ACHN (cell line): ENCODE measurements at regions not wholly inside any gene's neighbourhood (a gene's known extent, or its start where the extent isn't known, plus 50 kb on each side); places are given as distances from the start of the nearest gene placed in this dataset.
"Not testable (repeated sequence)": the region's sequence is repeated elsewhere in the genome, so short reads cannot be mapped to it uniquely, and the experiment has no call there.

Source experiments
- DNase-seq: peaks from one replicate; pipeline ENCODE4 v3.0.0-alpha.2; 2015
- in situ Hi-C: cut with HindIII; loops from 2 replicates; pipeline ENCODE4 v1.10.0; 2017; ENCODE audit warnings: low sequenced_read_pairs, low pct_ligation_motif_present, low pct_unique_long_range_greater_than_20kb

DNA sequence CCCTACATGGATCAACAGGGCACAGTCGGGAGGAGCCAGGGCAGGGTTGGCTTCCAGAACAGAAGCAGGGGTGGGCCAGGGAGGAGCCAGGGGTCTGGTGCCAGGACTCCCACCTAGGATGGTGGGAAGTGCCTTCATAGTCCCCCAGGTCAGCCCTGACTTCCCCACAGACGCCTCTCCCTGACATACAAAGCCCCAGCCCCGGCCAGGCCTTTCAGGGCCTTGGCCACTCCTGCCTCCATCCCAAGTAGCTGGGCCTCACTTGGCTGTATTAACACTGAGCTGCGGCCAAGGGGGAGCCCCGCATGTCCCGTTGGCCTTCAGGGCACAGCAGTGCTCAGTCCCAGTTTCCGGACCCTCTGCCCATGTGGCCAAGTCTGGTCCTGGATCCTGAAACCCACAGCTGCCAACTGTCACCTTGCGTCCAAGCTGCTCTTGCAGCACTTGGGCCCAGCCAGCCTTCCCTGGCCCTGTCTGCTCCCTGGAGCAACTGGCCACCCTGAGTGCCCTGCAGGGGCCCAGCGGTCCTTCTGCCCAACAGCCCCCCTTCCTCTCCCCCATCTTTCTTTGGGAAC, 627.8 kb downstream of the MATN1 start:
- no peak for DNase-seq
- in situ Hi-C loops: no loop called here

DNA sequence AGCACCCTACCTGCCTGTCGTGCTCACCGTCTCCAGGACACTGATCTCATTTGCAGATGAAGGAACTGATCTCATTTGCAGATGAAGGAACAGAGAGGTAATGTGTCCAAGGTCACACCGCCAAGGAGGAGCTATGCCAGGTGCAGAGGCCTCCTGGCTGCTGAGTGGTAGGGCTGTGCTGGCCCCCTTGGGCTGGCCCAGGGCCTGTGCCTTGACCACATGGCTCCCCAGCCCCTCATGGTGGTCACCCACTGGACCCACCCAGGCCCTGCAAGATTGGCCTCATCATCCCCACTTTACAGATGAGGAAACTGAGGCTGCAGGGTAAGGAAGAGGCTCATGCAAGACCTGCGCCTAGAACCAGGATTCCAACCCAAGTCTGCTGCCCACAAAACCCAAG, 628.3 kb downstream of the MATN1 start:
- no peak for DNase-seq
- in situ Hi-C loops: no loop called here

DNA sequence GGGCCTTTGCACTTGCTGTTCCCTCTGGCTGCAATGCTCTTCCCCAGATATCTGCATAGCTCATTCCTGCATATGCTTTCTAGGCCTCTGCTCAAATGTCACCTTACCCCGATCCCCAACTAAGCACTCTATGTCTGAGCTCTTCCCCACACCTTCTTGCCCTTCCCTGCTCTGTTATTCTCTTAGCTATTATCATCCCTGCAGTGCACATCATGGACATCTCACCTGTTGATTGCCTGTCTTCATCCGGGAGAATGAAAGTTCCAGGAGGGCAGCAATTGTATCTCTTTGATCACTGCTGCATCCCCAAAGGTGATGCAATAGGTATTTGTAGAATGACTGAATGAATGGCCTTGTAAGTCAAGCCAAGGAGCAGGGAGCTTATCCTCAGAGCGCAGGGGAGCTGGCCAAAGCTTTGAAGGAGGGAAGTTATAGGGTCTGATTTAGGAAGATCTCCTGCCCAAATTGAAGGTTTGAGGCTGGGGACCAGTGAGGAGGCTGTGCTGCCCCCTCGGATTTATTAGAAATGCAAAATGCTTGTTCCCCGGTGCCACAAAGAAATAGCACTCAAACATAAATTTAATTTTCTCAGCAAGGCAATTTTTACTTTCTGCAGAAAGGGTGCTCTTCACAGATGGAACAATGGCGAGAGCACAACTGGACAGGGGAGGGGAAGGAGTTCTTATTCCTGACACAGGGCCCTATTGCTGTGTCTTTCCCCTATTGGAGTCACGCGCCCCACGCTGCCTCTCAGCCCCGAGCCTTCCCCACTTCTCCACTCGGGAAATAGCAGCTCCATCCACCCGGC, 631.1 kb downstream of the MATN1 start:
- no peak for DNase-seq
- in situ Hi-C loops: no loop called here

DNA sequence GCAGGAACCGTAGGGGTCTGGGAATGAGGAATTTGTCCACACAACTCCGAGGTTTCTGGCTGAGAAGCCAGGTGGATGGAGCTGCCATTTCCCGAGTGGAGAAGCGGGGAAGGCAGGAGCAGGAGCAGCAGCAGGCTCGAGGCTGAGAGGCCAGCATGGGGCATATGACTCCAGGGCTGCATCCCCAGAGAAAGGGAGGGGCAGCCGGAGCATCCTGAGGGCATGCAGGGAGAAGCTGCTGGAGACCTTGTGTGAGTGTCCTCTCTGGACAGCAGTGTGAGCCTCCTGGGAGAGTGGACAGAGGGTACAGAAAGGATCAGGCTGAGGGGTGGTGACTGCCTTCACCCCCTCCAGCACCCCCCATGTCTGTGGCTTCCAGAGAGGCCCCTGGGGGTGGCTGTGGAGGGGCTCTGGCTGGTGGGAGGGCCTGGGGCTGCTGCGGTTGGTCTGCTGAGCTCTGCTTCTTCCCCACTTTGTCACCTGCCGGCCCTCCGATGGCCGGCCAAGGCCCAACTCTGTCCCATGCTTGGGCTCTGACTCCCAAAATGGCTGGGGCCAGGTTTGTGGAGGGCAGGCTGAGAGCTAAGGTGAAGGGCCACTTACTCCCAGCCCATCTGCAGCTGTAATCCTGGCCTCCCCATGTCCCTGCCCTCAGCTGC, 633.1 kb downstream of the MATN1 start:
- DNase-seq: no peak
- in situ Hi-C loops: no loop called here

DNA sequence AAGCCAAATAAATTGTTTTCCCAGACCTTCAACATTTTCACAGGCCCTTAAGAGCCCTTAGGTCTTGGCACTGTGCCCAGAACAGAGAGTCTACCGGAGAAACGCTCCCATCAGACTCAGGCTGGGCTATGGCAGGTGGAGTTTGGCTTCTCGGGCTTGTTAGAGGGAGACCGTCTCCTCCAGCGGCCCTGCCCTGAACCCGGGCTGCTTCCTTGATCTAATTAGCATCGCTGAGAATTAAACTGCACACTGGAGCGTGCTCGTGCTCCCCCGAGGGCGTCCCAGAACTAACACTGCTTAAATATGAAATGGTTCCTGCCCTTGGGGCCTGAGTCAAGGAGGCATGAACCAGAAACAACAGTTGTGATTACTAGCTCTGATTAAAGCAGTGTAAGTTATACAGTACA, 634.4 kb downstream of the MATN1 start:
- in situ Hi-C loops: no loop called here
- no peak for DNase-seq

DNA sequence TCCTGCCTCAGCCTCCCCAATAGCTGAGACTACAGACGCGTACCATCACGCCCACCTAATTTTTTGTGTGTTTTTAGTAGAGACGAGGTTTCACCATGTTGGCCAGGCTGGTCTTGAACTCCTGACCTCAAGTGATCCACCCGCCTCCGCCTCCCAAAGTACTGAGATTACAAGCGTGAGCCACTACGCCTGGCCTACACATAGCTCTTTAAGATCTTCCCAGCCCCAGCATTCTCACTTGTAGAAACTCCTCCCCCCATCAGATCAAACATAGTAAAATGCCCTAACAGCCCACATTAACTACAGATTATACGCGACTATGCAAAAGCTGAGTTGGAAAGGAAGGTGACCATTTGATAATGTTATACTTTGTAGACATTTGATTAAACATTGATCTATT, 634.8 kb downstream of the MATN1 start:
- no peak for DNase-seq
- in situ Hi-C loops: no loop called here

DNA sequence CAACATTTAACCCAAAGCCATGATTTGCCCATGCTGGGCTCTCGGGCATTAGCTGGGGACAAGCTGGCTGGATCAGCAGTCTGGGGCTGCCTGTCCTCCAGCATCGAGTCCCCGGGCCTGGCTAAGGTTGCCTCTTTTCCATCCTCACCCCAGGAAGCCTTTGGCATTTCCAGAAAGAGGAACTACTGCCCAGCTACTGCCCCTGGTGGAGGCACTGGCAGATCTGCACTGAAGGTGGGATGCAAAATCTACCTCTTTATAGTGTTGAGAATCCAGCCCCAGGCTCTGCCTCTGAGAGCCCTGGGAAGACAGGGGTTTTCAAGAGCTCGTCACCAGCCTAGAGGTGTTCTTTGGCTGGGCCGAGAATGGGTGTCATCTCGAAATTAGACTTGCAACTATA, 635.9 kb downstream of the MATN1 start:
- peak; percentile 25 for DNase-seq
- in situ Hi-C loops: no loop called here

DNA sequence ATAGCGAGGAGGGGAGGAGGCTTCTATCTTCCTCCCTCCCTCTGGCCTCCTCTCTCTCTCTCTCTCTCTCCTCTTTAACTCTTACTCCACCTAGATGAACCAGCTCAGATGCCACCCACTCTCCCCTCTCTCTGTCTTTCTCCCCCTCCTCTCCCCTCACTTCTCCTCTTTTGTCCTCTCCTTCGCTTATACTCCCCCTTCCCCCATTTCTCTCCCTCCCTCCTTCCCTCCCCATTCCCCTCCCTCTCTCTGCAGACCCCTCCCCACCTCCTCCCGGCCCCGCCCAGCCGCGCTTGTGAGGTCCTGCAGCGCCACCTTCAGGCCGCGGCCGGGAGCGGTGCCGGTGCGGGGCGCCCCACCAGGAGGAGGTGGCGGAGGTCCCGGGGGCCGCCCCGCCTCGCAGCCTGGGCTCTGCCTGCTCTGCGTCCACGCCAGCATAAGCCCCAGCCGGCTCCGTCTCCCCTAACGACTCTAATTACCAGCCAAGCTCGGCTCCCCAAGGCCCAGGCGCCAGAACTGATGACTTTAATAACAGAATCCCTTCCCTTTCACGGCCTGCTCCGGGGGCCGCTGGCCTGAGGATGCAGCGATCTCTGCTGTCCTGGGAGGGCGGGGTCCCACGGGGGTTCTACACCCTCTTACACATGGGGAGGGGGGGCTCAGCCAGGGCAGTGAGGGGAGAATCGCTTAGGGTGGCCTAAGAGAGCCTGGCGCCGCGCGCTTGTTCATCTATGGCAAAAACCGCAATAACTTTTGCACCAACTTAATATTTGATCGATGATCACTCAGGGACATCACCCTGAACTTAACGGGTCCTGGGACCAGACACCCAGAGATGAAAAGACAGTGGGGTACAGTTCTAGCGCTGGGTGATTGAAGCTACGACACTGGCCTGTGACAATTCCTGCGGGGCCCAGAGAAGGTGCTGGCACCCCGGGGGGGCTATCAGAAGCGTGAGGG, 637.3 kb downstream of the MATN1 start:
- DNase-seq: peak; percentile 48
- in situ Hi-C loops: no loop called here

DNA sequence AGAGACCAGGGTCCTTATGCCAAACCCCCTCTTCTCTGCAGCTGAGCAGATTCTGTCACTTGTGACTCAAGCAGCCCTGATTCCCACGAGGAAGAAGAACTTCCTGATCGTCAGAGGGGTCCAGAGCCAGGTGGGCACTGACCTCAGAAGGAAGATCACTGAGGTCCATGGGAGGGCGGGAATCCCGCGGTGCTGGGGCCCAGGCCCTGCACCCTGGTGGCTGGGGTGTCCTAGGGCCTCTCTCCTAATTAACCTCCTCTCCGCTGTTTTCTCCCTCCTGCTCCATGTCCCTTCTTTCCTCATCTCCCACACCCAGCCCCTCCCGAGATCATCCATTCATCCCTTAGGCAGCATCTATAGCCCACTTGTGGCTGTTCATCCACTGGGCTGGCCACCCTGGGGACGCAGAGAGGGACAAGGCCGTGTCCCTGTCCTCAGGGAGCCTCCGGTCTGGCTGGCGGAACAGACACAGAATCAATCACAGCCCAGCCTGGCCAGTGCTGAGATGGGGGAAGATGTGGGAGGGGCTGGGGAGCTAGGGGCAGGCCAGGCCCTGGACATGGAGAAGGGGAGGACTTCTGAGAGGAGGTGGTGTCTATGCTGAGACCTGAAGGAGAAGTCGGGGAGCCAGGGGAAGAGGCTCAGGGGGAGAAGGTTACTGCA, 638.3 kb downstream of the MATN1 start:
- DNase-seq: no peak
- in situ Hi-C loops: no loop called here

DNA sequence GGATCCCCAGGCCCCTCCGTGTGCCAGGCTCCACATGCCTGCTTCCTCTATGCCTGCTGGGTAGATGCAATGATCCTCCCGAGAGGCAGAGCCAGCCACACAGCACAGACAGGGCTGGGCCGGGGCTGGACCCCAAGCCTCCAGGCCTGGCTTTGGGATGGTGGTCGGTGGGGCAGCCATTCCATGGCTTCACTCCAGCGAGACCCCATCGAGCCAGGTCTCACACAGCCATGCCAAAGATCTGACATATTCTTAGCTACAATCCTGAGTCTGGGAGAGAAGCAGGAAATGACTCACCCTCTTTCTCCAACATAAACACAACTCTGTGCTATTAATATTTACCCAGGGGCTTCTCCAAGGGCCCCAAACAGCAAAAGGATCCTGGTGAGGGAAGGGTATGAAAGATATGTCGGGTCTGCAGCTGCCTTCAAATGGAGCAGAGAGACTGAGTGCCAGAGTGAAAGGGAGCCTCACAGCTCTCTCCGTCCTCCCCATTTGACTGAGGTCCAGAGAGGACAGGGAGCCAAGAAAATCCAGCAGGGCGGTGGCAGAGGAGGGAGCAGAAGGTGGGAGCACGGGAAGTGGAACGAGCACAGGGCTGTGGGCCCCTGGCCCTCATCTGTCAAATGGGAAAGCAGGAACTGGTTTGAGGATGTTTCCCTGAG, 639.5 kb downstream of the MATN1 start:
- in situ Hi-C loops: no loop called here
- DNase-seq: peak; percentile 77

DNA sequence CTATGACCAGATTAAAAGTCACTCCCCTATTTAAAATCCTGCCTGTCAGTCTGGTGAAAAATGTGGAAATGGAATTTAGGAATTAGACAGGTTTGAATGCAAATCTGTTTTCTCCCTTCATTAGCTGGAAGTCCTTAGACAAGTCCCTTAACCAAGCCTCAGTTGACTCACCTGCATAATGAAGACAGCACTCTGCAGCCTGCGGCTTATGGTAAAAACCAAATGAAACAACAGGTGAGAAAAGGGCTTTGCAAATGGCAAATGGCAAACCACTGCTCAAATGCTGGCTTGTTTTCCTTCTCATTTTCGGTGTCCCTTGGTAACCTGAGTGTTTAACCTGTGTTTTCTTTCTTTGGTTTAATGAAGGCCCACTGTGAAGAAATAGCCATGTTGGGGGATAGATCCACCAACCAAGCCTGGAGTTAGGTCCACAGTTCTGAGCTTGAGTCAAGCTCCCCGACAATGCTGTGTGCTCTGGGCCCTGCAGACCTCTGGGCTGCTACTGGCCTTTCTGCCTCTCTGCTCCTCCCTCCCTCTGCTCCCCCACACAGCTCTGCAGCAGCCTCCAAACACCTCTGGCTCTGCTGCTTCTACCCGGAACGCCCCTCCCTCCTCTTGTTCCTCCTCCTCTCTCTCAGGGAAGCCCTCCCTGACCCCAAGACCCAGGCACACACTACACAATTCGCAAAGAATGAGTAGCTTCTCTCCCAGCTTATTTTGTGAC, 641.8 kb downstream of the MATN1 start:
- DNase-seq: no peak
- in situ Hi-C loops: no loop called here

DNA sequence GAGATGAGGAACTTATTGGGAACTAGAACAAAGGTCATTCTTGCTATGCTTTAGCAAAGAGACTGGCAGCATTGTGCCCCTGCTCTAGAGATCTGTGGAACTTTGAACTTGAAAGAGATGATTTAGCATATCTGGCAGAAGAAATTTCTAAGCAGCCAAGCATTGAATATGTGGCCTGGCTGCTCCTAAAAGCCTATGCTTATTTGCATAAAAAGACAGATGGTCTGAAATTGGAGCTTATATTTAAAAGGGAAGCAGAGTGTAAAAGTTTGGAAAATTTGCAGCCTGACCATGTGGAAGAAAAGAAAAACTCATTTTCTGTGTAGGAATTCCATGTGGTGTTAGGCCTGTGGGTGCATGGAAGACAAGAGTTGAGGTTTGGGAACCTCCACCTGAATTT, 647.5 kb downstream of the MATN1 start:
- in situ Hi-C loops, DNase-seq: not testable (repeated sequence)

DNA sequence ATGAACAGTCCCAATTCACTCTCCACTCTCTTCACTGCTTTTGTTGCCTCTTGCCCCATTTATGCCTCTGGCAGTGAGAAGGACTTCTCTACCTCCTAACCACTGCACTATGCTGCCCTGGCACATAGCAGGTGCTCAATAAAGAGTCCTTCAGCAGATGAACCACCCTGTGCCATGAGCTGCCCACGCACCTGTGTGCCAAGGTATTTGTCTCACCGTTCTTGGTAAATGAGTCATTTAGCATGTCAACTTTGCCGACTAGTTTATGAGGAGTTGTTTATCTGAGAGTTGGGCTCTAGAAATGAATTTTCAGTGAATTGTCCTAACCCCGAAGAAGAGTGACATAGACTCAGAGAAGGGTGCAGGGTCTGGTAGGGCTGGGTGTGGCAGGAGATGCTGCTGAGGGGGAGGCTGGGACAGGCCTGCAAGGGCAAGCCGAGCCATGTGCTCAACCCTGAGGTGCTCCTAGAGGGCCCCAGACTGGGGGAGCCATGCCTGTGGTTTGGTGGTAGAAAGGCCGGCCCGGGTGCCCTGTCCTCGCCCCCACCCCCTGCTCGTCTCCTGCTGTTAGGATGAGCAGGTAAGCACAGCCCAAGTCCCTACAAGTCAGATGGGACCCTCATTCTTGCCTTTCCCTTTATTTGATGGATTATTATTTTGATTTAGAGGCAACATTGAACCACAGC, 654.5 kb downstream of the MATN1 start:
- no peak for DNase-seq
- in situ Hi-C loops: no loop called here

DNA sequence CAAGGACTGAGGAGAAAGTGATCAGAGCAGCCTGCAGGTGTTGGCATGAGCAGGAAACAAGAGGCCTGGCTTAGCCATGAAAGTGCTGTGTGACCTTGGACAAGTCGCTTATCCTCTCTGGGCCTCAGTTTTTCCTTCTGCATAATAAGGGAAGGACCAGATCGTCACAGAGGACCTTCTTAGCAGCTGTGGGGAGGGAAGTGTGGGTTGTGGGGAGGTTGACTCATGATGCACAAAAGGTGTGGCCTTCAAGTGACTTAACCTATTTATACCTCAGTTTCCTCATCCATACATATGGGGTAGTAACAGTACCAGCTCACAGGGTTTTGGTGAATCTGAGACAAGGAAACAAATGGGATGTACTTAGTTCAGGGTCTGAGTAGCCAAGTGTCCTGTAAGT, 658.8 kb downstream of the MATN1 start:
- no peak for DNase-seq
- in situ Hi-C loops: no loop called here

DNA sequence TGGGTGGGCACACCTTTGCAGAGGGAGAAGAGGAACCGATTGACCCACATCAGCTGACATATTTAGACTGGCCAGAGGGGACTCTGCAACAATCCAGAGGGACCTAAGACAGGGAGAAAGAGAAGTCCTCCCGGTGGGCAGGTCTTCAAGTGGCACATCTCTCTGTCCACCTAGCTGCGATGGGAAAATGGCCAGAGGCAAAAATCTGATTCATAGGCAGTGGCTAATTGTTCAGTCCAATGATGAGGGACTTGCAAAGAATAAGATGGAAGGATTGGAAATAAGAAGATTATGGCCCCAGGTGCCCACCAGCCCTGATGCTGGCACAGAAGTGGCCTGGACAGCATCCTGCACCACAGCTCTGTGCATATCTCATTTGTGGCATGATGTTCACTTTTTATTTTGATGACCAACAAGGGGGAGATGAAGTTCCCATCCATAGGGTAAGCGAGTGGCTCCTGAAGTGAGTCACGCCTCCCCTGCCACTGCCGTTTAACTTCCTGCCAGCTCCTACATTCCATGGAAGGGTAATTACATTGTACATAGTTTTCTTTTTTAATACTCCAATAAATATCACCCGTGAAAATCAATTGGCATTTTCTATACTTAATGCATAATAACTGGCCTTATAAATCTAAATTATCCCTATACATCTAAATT, 659.6 kb downstream of the MATN1 start:
- DNase-seq: no peak
- in situ Hi-C loops: no loop called here
